ENCODE measurements at regions not wholly inside any gene's neighbourhood (a gene's known extent, or its start where the extent isn't known, plus 50 kb on each side); places are given as distances from the start of the nearest gene placed in this dataset.

- intact Hi-C loops (cut with DNase I): no loop called here
- H3K9me3 ChIP-seq: no peaks in the 10 kb centered on the region
- 78 to 84% methylated on average over 3 of the region's 3 CpGs for WGBS, 2 donors
- no peak for TF ChIP-seq CTCF (IDR thresholded peaks at IDR 0.05)
- no peak for FAIRE-seq
- no peak overlapping the region for H3K27ac ChIP-seq
- ATAC-seq: no peak
- no peaks in the 10 kb centered on the region for H3K36me3 ChIP-seq
- no peak for DNase-seq
- no peak overlapping the region for H3K4me3 ChIP-seq
- H3K27me3 ChIP-seq: no peaks in the 10 kb centered on the region
- H3K4me1 ChIP-seq: no peaks in the 10 kb centered on the region
Measured at GRCh38 chr2:238658820-238659219, 189.1 kb upstream of the TWIST2 start.

- intact Hi-C loops (cut with DNase I): no loop called here
- no peaks in the 10 kb centered on the region for H3K4me1 ChIP-seq
- FAIRE-seq (no peak), ATAC-seq (no peak), DNase-seq (no peak)
- no peak for TF ChIP-seq CTCF (IDR thresholded peaks at IDR 0.05)
- no peaks in the 10 kb centered on the region for H3K27me3 ChIP-seq
- WGBS, 2 donors: 72 to 83% methylated on average over 6 of the region's 6 CpGs
- H3K9me3 ChIP-seq: no peaks in the 10 kb centered on the region
- H3K27ac ChIP-seq: no peak overlapping the region
- no peaks in the 10 kb centered on the region for H3K36me3 ChIP-seq
- H3K4me3 ChIP-seq: no peak overlapping the region
Measured at GRCh38 chr2:238659231-238659630, 188.7 kb upstream of the TWIST2 start.

GRCh38 chr2:238663586-238663985, 184.3 kb upstream of the TWIST2 start:
- intact Hi-C loops (cut with DNase I): no loop called here
- TF ChIP-seq CTCF (IDR thresholded peaks at IDR 0.05): no peak
- DNase-seq: no peak
- no peak for FAIRE-seq
- 61 to 67% methylated on average over 9 of the region's 9 CpGs for WGBS, 2 donors
- no peak for ATAC-seq
- Histone ChIP-seq H3K36me3 (no peaks in the 10 kb centered on the region), H3K27me3 (peaks cover 0 to 4% (median 0%) of the 10 kb centered on the region in 4 donors), H3K4me1 (no peaks in the 10 kb centered on the region), H3K9me3 (no peaks in the 10 kb centered on the region), H3K4me3 (no peak overlapping the region), H3K27ac (no peak overlapping the region)

- Histone ChIP-seq H3K27ac (no peak overlapping the region), H3K36me3 (no peaks in the 10 kb centered on the region), H3K4me1 (no peaks in the 10 kb centered on the region), H3K4me3 (no peak overlapping the region), H3K27me3 (peaks cover 0 to 4% (median 0%) of the 10 kb centered on the region in 4 donors), H3K9me3 (no peaks in the 10 kb centered on the region)
- WGBS, 2 donors: 13 to 30% methylated on average over 3 of the region's 3 CpGs
- TF ChIP-seq CTCF (IDR thresholded peaks at IDR 0.05): no peak
- no peak for ATAC-seq
- intact Hi-C loops (cut with DNase I): no loop called here
- DNase-seq: no peak
- FAIRE-seq: no peak
Measured at GRCh38 chr2:238665919-238666318, 182.0 kb upstream of the TWIST2 start.

- ATAC-seq: no peak
- no peak for DNase-seq
- H3K9me3 ChIP-seq: no peaks in the 10 kb centered on the region
- peaks cover 0 to 4% (median 0%) of the 10 kb centered on the region in 4 donors for H3K27me3 ChIP-seq
- no peaks in the 10 kb centered on the region for H3K36me3 ChIP-seq
- no peaks in the 10 kb centered on the region for H3K4me1 ChIP-seq
- H3K4me3 ChIP-seq: no peak overlapping the region
- no peak overlapping the region for H3K27ac ChIP-seq
- WGBS, 2 donors: 0 to 25% methylated on average over 1 of the region's 1 CpG
- no peak for FAIRE-seq
- intact Hi-C loops (cut with DNase I): no loop called here
- no peak for TF ChIP-seq CTCF (IDR thresholded peaks at IDR 0.05)
Measured at GRCh38 chr2:238666543-238666942, 181.3 kb upstream of the TWIST2 start.

All from pancreas (tissue), 10 donors.